GM10266 (cell line): ENCODE measurements at regions not wholly inside any gene's neighbourhood (a gene's known extent, or its start where the extent isn't known, plus 50 kb on each side); places are given as distances from the start of the nearest gene placed in this dataset.

ENCODE experiments used
- DNase-seq: peaks from one replicate; pipeline ENCODE4 v3.0.0; 2012; ENCODE audit errors: extremely low spot score
- CTCF ChIP-seq: IDR thresholded peaks from 2 replicates; pipeline ENCODE4 v1.5.1; 2012; ENCODE audit warnings: mild to moderate bottlenecking, low read depth; ENCODE audit not compliant: control insufficient read depth, insufficient read depth; ENCODE audit errors: missing control alignments

GRCh38 chr1:90413519-90413918 is 303.6 kb downstream of the BARHL2 start:
- DNase-seq: no peak
- no peak for TF ChIP-seq CTCF

- TF ChIP-seq CTCF: no peak
- DNase-seq: no peak
Observed at GRCh38 chr1:90412563-90412962, 304.5 kb downstream of the BARHL2 start.

GRCh38 chr1:90411185-90411584 is 305.9 kb downstream of the BARHL2 start:
- no peak for TF ChIP-seq CTCF
- no peak for DNase-seq

GRCh38 chr1:90407737-90408136 is 309.4 kb downstream of the BARHL2 start:
- no peak for TF ChIP-seq CTCF
- no peak for DNase-seq

GRCh38 chr1:90405726-90406125 is 311.4 kb downstream of the BARHL2 start:
- no peak for TF ChIP-seq CTCF
- no peak for DNase-seq

GRCh38 chr1:90402893-90403849 is 313.9 kb downstream of the BARHL2 start:
- no peak for TF ChIP-seq CTCF
- no peak for DNase-seq

- TF ChIP-seq CTCF: no peak
- DNase-seq: no peak
Observed at GRCh38 chr1:90400131-90400530, 317.0 kb downstream of the BARHL2 start.
